LNCAP (cell line): ENCODE measurements at regions not wholly inside any gene's neighbourhood (a gene's known extent, or its start where the extent isn't known, plus 50 kb on each side); places are given as distances from the start of the nearest gene placed in this dataset.

Experiments
- CTCF ChIP-seq: fragments of 450-650 bp; IDR thresholded peaks from 2 replicates; pipeline ENCODE4 v1.5.1; 2017; ENCODE audit warnings: mild to moderate bottlenecking

GRCh38 chr18:73691624-73692023 is 456.0 kb downstream of the FBXO15 start:
- no peak for TF ChIP-seq CTCF

GRCh38 chr18:73691118-73691517 is 456.5 kb downstream of the FBXO15 start:
- TF ChIP-seq CTCF = no peak

- TF ChIP-seq CTCF = no peak
Measured at GRCh38 chr18:73690222-73690621, 457.4 kb downstream of the FBXO15 start.

GRCh38 chr18:73688851-73689711 is 458.6 kb downstream of the FBXO15 start:
- TF ChIP-seq CTCF = no peak

- TF ChIP-seq CTCF = no peak
Measured at GRCh38 chr18:73688161-73688560, 459.5 kb downstream of the FBXO15 start.

GRCh38 chr18:73684647-73685046 is 463.0 kb downstream of the FBXO15 start:
- no peak for TF ChIP-seq CTCF

- no peak for TF ChIP-seq CTCF
Measured at GRCh38 chr18:73683409-73684238, 464.0 kb downstream of the FBXO15 start.
